Endothelial cell (in vitro differentiated cells): ENCODE measurements at regions not wholly inside any gene's neighbourhood (a gene's known extent, or its start where the extent isn't known, plus 50 kb on each side); places are given as distances from the start of the nearest gene placed in this dataset.
A peak's percentile ranks its signal among the peaks of the same experiment; 100 is the strongest.

Experiments used
- DNase-seq: peaks from one replicate; pipeline ENCODE4 v3.0.0; 2021; ENCODE audit warnings: low spot score
- H3K27ac Mint-ChIP-seq: one replicate; pipeline ENCODE4 v1.8.0; 2021; ENCODE audit warnings: mixed read lengths, inconsistent platforms; ENCODE audit not compliant: unreplicated experiment
- H3K27me3 Mint-ChIP-seq: one replicate; pipeline ENCODE4 v1.8.0; 2021; ENCODE audit warnings: mild to moderate bottlenecking, moderate library complexity, mixed read lengths, inconsistent platforms; ENCODE audit not compliant: unreplicated experiment
- H3K36me3 Mint-ChIP-seq: one replicate; pipeline ENCODE4 v1.8.0; 2021; ENCODE audit warnings: mild to moderate bottlenecking, low read depth, mixed read lengths, inconsistent platforms; ENCODE audit not compliant: unreplicated experiment
- H3K4me1 Mint-ChIP-seq: one replicate; pipeline ENCODE4 v1.8.0; 2021; ENCODE audit warnings: mild to moderate bottlenecking, mixed read lengths, inconsistent platforms; ENCODE audit not compliant: unreplicated experiment
- H3K4me3 Mint-ChIP-seq: one replicate; pipeline ENCODE4 v1.8.0; 2021; ENCODE audit warnings: mild to moderate bottlenecking, mixed read lengths, inconsistent platforms; ENCODE audit not compliant: unreplicated experiment
- H3K9me3 Mint-ChIP-seq: one replicate; pipeline ENCODE4 v1.8.0; 2021; ENCODE audit warnings: mixed read lengths, inconsistent platforms; ENCODE audit not compliant: unreplicated experiment
- CTCF ChIP-seq: fragments of 200-600 bp; sonication (generic); IDR thresholded peaks from one replicate; pipeline ENCODE4 v1.5.0; 2021; ENCODE audit warnings: antibody characterized with exemption; ENCODE audit not compliant: unreplicated experiment

GRCh38 chr3:24639481-24640329, 145.1 kb upstream of the THRB start:
- Mint-ChIP-seq H3K9me3 (no peaks in the 10 kb centered on the region), H3K4me1 (peaks cover 9% of the 10 kb centered on the region), H3K27me3 (peaks cover 6% of the 10 kb centered on the region), H3K27ac (no peak overlapping the region), H3K4me3 (no peak overlapping the region), H3K36me3 (no peaks in the 10 kb centered on the region)
- DNase-seq, result no peak
- no peak for TF ChIP-seq CTCF

GRCh38 chr3:24640330-24640877, 145.8 kb upstream of the THRB start:
- peaks cover 9% of the 10 kb centered on the region for H3K4me1 Mint-ChIP-seq
- H3K27me3 Mint-ChIP-seq, result peaks cover 4% of the 10 kb centered on the region
- no peaks in the 10 kb centered on the region for H3K36me3 Mint-ChIP-seq
- no peak overlapping the region for H3K27ac Mint-ChIP-seq
- TF ChIP-seq CTCF, result peak; percentile 16
- DNase-seq, result no peak
- no peak overlapping the region for H3K4me3 Mint-ChIP-seq
- no peaks in the 10 kb centered on the region for H3K9me3 Mint-ChIP-seq

- DNase-seq, result no peak
- no peak for TF ChIP-seq CTCF
- no peak overlapping the region for H3K4me3 Mint-ChIP-seq
- peak overlapping the region; percentile 50 for H3K27ac Mint-ChIP-seq
- H3K9me3 Mint-ChIP-seq, result no peaks in the 10 kb centered on the region
- H3K27me3 Mint-ChIP-seq, result peaks cover 4% of the 10 kb centered on the region
- H3K4me1 Mint-ChIP-seq, result peaks cover 9% of the 10 kb centered on the region
- no peaks in the 10 kb centered on the region for H3K36me3 Mint-ChIP-seq
These were observed 147.0 kb upstream of the THRB start for GRCh38 chr3:24641628-24642027.

DNA sequence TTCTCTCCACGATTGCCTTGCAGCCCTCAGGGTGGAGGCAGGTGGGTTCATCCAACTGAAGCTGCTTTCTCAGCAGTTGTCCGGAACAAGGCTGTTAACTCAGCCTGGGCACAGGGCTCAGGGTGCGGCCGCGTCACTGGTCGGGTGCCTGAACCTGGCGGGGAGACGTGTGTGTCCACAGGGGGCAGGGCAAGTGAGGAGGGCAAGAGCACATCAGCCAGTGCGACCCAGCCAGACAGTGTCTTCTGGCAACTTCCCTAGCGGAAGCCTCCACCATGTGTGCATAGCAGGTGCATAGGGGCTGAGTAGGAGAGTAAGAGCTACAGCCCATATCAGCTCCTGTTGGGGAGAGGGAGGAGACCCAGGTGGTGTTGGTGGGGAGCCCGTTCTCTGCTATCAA, 150.4 kb upstream of the THRB start:
- no peaks in the 10 kb centered on the region for H3K36me3 Mint-ChIP-seq
- DNase-seq, result no peak
- H3K9me3 Mint-ChIP-seq, result no peaks in the 10 kb centered on the region
- peaks cover 4% of the 10 kb centered on the region for H3K27me3 Mint-ChIP-seq
- no peak overlapping the region for H3K27ac Mint-ChIP-seq
- TF ChIP-seq CTCF, result no peak
- H3K4me1 Mint-ChIP-seq, result peaks cover 9% of the 10 kb centered on the region
- no peak overlapping the region for H3K4me3 Mint-ChIP-seq

DNA sequence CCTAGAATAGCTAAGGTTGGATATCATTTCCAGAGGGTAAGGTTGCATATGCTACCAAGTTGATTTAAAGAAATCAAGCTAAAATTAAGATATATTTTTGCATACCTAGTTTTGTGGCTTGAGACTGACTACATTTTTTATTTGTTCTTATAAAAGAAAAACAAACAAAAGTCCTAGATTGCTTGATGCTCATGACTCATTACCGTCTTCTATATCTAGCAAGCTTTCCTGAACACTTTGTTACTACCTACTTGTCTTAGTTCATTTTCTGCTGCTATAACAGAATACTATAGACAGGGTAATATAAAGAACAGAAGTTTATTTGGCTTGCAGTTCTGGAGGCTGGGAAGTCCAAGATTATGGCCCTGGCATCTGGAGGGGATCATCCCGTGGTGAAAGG, 152.1 kb upstream of the THRB start:
- no peaks in the 10 kb centered on the region for H3K36me3 Mint-ChIP-seq
- H3K9me3 Mint-ChIP-seq, result no peaks in the 10 kb centered on the region
- H3K4me1 Mint-ChIP-seq, result peaks cover 2% of the 10 kb centered on the region
- H3K27me3 Mint-ChIP-seq, result peaks cover 4% of the 10 kb centered on the region
- H3K4me3 Mint-ChIP-seq, result no peak overlapping the region
- TF ChIP-seq CTCF, result no peak
- no peak for DNase-seq
- H3K27ac Mint-ChIP-seq, result no peak overlapping the region
